A673 (cell line): ENCODE measurements at regions not wholly inside any gene's neighbourhood (a gene's known extent, or its start where the extent isn't known, plus 50 kb on each side); places are given as distances from the start of the nearest gene placed in this dataset.

Experiments used
- EZH2 ChIP-seq: fragments of 200-600 bp; sonication (generic); IDR thresholded peaks from 2 replicates; pipeline ENCODE4 v1.6.1; 2017; ENCODE audit warnings: borderline replicate concordance, low read depth, mild to moderate bottlenecking, mixed read lengths, antibody characterized with exemption, low read length; ENCODE audit not compliant: poor library complexity, severe bottlenecking
- TF ChIP-seq, protein P1 (sequence below): fragments of 300-800, 200-600 bp; sonication (generic); conservative IDR thresholded peaks from 2 replicates; pipeline ENCODE4 v1.5.1; 2017; ENCODE audit warnings: low read depth, mild to moderate bottlenecking, antibody characterized with exemption, low read length, moderate library complexity, mixed read lengths

DNA sequence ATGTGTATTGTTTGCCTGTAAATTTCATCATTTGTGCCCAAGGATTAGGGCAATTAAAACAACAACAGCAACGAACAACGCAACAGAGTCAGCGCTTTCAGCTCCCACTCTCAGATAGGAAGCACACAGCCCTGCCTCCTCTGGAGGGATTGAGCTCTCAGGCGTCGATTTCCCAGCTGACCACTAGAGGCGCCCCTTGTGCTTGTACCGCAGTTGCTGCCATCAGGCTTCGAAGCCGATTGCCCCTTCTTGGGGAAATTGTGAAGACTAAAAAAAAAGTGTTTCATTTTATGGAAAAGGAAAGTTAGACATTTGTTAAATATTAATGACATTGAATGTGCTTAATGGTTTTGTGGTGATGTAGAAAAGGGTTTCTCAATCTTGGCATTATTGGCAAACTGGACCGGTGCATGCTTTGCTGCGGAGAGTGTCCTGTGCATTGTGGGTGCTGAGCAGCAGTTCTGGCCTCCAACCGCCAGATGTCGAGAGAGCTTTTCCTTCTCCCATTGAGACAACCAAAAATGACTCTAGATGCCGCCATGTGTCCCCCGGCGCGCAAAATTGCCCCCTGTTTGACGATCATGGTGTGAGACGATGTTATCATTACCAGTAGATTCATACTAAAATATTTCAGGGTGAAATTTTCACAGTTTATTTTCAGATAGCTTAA lies 650.4 kb upstream of the RBFOX1 start:
- TF ChIP-seq, protein P1, sequence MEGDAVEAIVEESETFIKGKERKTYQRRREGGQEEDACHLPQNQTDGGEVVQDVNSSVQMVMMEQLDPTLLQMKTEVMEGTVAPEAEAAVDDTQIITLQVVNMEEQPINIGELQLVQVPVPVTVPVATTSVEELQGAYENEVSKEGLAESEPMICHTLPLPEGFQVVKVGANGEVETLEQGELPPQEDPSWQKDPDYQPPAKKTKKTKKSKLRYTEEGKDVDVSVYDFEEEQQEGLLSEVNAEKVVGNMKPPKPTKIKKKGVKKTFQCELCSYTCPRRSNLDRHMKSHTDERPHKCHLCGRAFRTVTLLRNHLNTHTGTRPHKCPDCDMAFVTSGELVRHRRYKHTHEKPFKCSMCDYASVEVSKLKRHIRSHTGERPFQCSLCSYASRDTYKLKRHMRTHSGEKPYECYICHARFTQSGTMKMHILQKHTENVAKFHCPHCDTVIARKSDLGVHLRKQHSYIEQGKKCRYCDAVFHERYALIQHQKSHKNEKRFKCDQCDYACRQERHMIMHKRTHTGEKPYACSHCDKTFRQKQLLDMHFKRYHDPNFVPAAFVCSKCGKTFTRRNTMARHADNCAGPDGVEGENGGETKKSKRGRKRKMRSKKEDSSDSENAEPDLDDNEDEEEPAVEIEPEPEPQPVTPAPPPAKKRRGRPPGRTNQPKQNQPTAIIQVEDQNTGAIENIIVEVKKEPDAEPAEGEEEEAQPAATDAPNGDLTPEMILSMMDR: peak; percentile 86
- no peak for TF ChIP-seq EZH2
